ENCODE measurements at regions not wholly inside any gene's neighbourhood (a gene's known extent, or its start where the extent isn't known, plus 50 kb on each side); places are given as distances from the start of the nearest gene placed in this dataset.

GRCh38 chr2:21330786-21331391, 207.1 kb downstream of the TDRD15 start:
- H3K27ac ChIP-seq (ENCODE audit: low read length) = no peak overlapping the region
- H3K27me3 ChIP-seq (ENCODE audit: control insufficient read depth, insufficient read depth, low read length) = no peaks in the 10 kb centered on the region
- 50% methylated on average over 2 of the region's 5 CpGs for WGBS (ENCODE audit: insufficient coverage, low lambda C conversion rate)
- no peak overlapping the region for H3K4me3 ChIP-seq (ENCODE audit: low read length)
- DNase-seq = no peak
- H3K36me3 ChIP-seq (ENCODE audit: control insufficient read depth, insufficient read depth, low read length) = no peaks in the 10 kb centered on the region
- H3K9me3 ChIP-seq (ENCODE audit: control insufficient read depth, low read depth, low read length) = no peaks in the 10 kb centered on the region
- no peaks in the 10 kb centered on the region for H3K4me1 ChIP-seq (ENCODE audit: control insufficient read depth, insufficient read depth, low read length)

GRCh38 chr2:21331625-21332370, 208.0 kb downstream of the TDRD15 start:
- H3K4me3 ChIP-seq (ENCODE audit: low read length) = no peak overlapping the region
- no peaks in the 10 kb centered on the region for H3K27me3 ChIP-seq (ENCODE audit: control insufficient read depth, insufficient read depth, low read length)
- no peak overlapping the region for H3K27ac ChIP-seq (ENCODE audit: low read length)
- 100% methylated on average over 1 of the region's 3 CpGs for WGBS (ENCODE audit: insufficient coverage, low lambda C conversion rate)
- no peaks in the 10 kb centered on the region for H3K9me3 ChIP-seq (ENCODE audit: control insufficient read depth, low read depth, low read length)
- no peaks in the 10 kb centered on the region for H3K36me3 ChIP-seq (ENCODE audit: control insufficient read depth, insufficient read depth, low read length)
- no peak for DNase-seq
- no peaks in the 10 kb centered on the region for H3K4me1 ChIP-seq (ENCODE audit: control insufficient read depth, insufficient read depth, low read length)

- Histone ChIP-seq H3K27me3 (ENCODE audit: control insufficient read depth, insufficient read depth, low read length) (no peaks in the 10 kb centered on the region), H3K36me3 (ENCODE audit: control insufficient read depth, insufficient read depth, low read length) (no peaks in the 10 kb centered on the region), H3K9me3 (ENCODE audit: control insufficient read depth, low read depth, low read length) (no peaks in the 10 kb centered on the region), H3K4me1 (ENCODE audit: control insufficient read depth, insufficient read depth, low read length) (no peaks in the 10 kb centered on the region), H3K4me3 (ENCODE audit: low read length) (no peak overlapping the region), H3K27ac (ENCODE audit: low read length) (no peak overlapping the region)
- no peak for DNase-seq
- WGBS (ENCODE audit: insufficient coverage, low lambda C conversion rate) = no CpG with 5 or more reads among the region's 5 CpGs
Observed at GRCh38 chr2:21332993-21333625, 209.3 kb downstream of the TDRD15 start.

GRCh38 chr2:21333684-21334083, 209.9 kb downstream of the TDRD15 start:
- no peaks in the 10 kb centered on the region for H3K9me3 ChIP-seq (ENCODE audit: control insufficient read depth, low read depth, low read length)
- H3K27ac ChIP-seq (ENCODE audit: low read length) = no peak overlapping the region
- no peaks in the 10 kb centered on the region for H3K27me3 ChIP-seq (ENCODE audit: control insufficient read depth, insufficient read depth, low read length)
- DNase-seq = no peak
- no peak overlapping the region for H3K4me3 ChIP-seq (ENCODE audit: low read length)
- H3K36me3 ChIP-seq (ENCODE audit: control insufficient read depth, insufficient read depth, low read length) = no peaks in the 10 kb centered on the region
- H3K4me1 ChIP-seq (ENCODE audit: control insufficient read depth, insufficient read depth, low read length) = no peaks in the 10 kb centered on the region
- WGBS (ENCODE audit: insufficient coverage, low lambda C conversion rate) = no CpG with 5 or more reads among the region's 2 CpGs

- Histone ChIP-seq H3K27ac (ENCODE audit: low read length) (no peak overlapping the region), H3K9me3 (ENCODE audit: control insufficient read depth, low read depth, low read length) (no peaks in the 10 kb centered on the region), H3K36me3 (ENCODE audit: control insufficient read depth, insufficient read depth, low read length) (no peaks in the 10 kb centered on the region), H3K4me3 (ENCODE audit: low read length) (no peak overlapping the region), H3K27me3 (ENCODE audit: control insufficient read depth, insufficient read depth, low read length) (no peaks in the 10 kb centered on the region), H3K4me1 (ENCODE audit: control insufficient read depth, insufficient read depth, low read length) (no peaks in the 10 kb centered on the region)
- DNase-seq = no peak
- 100% methylated on average over 1 of the region's 2 CpGs for WGBS (ENCODE audit: insufficient coverage, low lambda C conversion rate)
Observed at GRCh38 chr2:21346984-21347383, 223.2 kb downstream of the TDRD15 start.

GRCh38 chr2:21353879-21354679, 230.3 kb downstream of the TDRD15 start:
- WGBS (ENCODE audit: insufficient coverage, low lambda C conversion rate) = no CpG with 5 or more reads among the region's 3 CpGs
- DNase-seq = no peak
- H3K36me3 ChIP-seq (ENCODE audit: control insufficient read depth, insufficient read depth, low read length) = no peaks in the 10 kb centered on the region
- no peak overlapping the region for H3K27ac ChIP-seq (ENCODE audit: low read length)
- H3K4me1 ChIP-seq (ENCODE audit: control insufficient read depth, insufficient read depth, low read length) = no peaks in the 10 kb centered on the region
- no peaks in the 10 kb centered on the region for H3K9me3 ChIP-seq (ENCODE audit: control insufficient read depth, low read depth, low read length)
- peaks cover 3% of the 10 kb centered on the region for H3K27me3 ChIP-seq (ENCODE audit: control insufficient read depth, insufficient read depth, low read length)
- H3K4me3 ChIP-seq (ENCODE audit: low read length) = no peak overlapping the region

DNA sequence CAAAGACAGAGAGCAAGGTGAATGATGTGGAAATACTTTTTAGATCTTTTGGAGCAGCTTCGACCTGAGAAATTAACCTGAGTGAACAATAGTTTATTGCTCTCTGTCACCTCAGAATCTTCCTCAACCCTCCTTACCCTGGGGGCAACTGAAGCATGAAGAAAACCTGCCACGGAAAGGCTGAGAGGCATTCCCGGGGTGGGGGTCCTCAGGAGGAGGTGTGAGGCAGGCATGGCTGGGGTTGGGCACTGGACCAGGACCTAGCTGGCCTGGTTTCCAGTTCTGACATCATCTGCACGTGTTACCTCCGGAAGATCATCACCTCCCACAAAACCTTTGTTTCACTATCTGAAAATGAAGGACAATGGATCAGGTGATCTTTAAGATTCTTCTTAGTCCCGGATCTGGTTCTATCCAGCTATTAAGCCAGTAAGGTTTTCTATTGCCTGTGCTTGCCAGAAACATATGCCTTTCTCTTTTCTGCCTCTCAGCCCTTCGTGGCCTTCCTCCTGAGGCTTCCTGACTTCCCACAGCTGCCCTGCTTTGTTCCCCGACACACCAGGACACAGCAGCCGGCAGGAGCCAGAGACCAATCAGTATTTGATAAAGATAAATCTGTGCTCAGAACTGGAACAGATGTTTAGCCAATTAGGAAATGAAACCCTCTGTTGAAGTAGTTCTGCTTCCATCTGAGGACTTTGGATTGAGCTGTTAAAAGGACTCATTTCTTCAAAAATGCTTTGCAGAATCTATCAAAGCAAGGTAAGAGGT, 232.5 kb downstream of the TDRD15 start:
- H3K27ac ChIP-seq (ENCODE audit: low read length) = no peak overlapping the region
- no peak overlapping the region for H3K4me3 ChIP-seq (ENCODE audit: low read length)
- no peaks in the 10 kb centered on the region for H3K9me3 ChIP-seq (ENCODE audit: control insufficient read depth, low read depth, low read length)
- WGBS (ENCODE audit: insufficient coverage, low lambda C conversion rate) = 0% methylated on average over 1 of the region's 9 CpGs
- H3K4me1 ChIP-seq (ENCODE audit: control insufficient read depth, insufficient read depth, low read length) = no peaks in the 10 kb centered on the region
- no peak for DNase-seq
- H3K36me3 ChIP-seq (ENCODE audit: control insufficient read depth, insufficient read depth, low read length) = no peaks in the 10 kb centered on the region
- peaks cover 3% of the 10 kb centered on the region for H3K27me3 ChIP-seq (ENCODE audit: control insufficient read depth, insufficient read depth, low read length)

DNA sequence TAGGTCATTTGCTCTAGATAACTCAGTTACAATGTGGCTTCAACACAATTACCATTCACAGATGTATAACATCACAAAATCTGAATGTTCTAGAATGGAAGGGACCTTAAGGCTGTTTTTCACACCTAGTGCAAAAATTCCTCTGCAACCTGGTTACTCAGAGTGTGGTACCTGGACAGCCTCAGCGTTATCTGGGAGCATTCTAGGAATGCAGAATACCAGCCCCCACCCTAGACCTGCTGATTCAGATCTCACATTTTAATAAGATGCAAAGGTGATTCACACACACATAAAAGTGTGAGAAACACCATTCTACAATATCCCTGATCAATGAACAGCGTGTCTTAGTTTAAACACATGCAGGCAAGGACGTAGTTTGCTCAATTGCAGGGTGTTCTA, 233.1 kb downstream of the TDRD15 start:
- no peak overlapping the region for H3K27ac ChIP-seq (ENCODE audit: low read length)
- H3K4me3 ChIP-seq (ENCODE audit: low read length) = no peak overlapping the region
- H3K9me3 ChIP-seq (ENCODE audit: control insufficient read depth, low read depth, low read length) = no peaks in the 10 kb centered on the region
- H3K4me1 ChIP-seq (ENCODE audit: control insufficient read depth, insufficient read depth, low read length) = no peaks in the 10 kb centered on the region
- peaks cover 3% of the 10 kb centered on the region for H3K27me3 ChIP-seq (ENCODE audit: control insufficient read depth, insufficient read depth, low read length)
- 50% methylated on average over 2 of the region's 3 CpGs for WGBS (ENCODE audit: insufficient coverage, low lambda C conversion rate)
- no peak for DNase-seq
- no peaks in the 10 kb centered on the region for H3K36me3 ChIP-seq (ENCODE audit: control insufficient read depth, insufficient read depth, low read length)

DNA sequence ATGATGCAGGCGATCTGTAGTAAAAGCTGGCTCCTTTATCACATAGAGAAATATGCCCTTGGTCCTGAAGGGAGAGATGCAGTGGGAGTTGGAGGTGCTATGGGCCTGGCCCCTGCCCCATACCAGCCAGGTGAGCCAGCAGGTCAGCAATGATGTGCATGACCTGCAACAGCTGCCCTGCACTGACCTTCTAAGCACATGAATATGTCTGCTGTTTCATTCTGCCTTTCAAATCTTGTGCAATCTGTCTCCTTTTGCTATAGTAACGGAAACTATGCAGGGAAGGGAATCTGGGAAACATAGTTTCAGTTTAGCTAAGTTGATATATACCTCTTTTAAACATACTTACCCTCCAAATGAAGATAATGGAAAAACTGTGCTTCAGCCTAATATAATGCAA, 235.2 kb downstream of the TDRD15 start:
- no peaks in the 10 kb centered on the region for H3K36me3 ChIP-seq (ENCODE audit: control insufficient read depth, insufficient read depth, low read length)
- H3K9me3 ChIP-seq (ENCODE audit: control insufficient read depth, low read depth, low read length) = no peaks in the 10 kb centered on the region
- H3K4me1 ChIP-seq (ENCODE audit: control insufficient read depth, insufficient read depth, low read length) = no peaks in the 10 kb centered on the region
- no peak overlapping the region for H3K27ac ChIP-seq (ENCODE audit: low read length)
- peaks cover 3% of the 10 kb centered on the region for H3K27me3 ChIP-seq (ENCODE audit: control insufficient read depth, insufficient read depth, low read length)
- no peak for DNase-seq
- no CpG with 5 or more reads among the region's 2 CpGs for WGBS (ENCODE audit: insufficient coverage, low lambda C conversion rate)
- H3K4me3 ChIP-seq (ENCODE audit: low read length) = no peak overlapping the region

GRCh38 chr2:21361384-21361783, 237.6 kb downstream of the TDRD15 start:
- DNase-seq = no peak
- no peaks in the 10 kb centered on the region for H3K36me3 ChIP-seq (ENCODE audit: control insufficient read depth, insufficient read depth, low read length)
- no peak overlapping the region for H3K27ac ChIP-seq (ENCODE audit: low read length)
- peaks cover 3% of the 10 kb centered on the region for H3K27me3 ChIP-seq (ENCODE audit: control insufficient read depth, insufficient read depth, low read length)
- H3K4me3 ChIP-seq (ENCODE audit: low read length) = no peak overlapping the region
- no peaks in the 10 kb centered on the region for H3K9me3 ChIP-seq (ENCODE audit: control insufficient read depth, low read depth, low read length)
- no peaks in the 10 kb centered on the region for H3K4me1 ChIP-seq (ENCODE audit: control insufficient read depth, insufficient read depth, low read length)
- no CpG with 5 or more reads among the region's 3 CpGs for WGBS (ENCODE audit: insufficient coverage, low lambda C conversion rate)
